HFF-Myc (cell line): ENCODE measurements at regions not wholly inside any gene's neighbourhood (a gene's known extent, or its start where the extent isn't known, plus 50 kb on each side); places are given as distances from the start of the nearest gene placed in this dataset.
"Not testable (repeated sequence)": the region's sequence is repeated elsewhere in the genome, so short reads cannot be mapped to it uniquely, and the experiment has no call there.

Experiments
- DNase-seq: peaks from one replicate; pipeline ENCODE4 v3.0.0-alpha.2; 2011; ENCODE audit warnings: low read depth; ENCODE audit errors: extremely low read depth
- H3K4me3 ChIP-seq: replicated peaks from 2 replicates; pipeline ENCODE4 v1.5.1; 2011; ENCODE audit warnings: low read depth, mild to moderate bottlenecking, control low read depth, low read length
- CTCF ChIP-seq: IDR thresholded peaks from 2 replicates; pipeline ENCODE4 v1.5.1; 2012; ENCODE audit warnings: mild to moderate bottlenecking, low read depth, low read length, control low read depth; ENCODE audit errors: missing control alignments

DNA sequence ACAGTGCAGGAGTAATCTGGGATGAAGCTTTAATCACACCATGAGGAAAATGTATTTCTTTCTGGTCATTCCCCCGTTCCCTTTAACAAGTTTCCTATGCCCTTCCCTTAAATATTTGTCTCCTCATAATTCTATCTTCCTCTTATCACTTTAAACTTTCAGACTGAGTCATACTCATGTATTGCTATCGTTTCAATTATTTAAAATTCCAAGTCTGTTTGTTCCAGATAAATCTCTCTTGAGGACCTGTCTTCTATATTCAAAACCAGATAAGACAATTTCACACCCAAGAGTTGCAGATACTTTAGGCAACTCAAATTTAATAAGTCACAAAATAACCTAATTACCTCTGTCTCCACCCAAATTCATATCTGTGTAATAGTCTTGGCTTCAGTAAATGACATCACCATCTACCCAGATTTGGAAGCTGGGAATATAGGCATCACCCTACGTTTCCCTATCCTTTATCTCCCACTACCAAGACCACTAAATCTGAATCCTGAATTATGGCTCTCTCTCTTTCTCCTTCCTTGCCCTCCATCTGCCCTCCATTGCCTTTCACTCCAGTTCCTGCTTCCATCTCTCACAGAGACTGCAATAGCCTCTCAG, 220.1 kb downstream of the PYDC2 start:
- DNase-seq = no peak
- TF ChIP-seq CTCF = no peak
- H3K4me3 ChIP-seq = no peak overlapping the region

DNA sequence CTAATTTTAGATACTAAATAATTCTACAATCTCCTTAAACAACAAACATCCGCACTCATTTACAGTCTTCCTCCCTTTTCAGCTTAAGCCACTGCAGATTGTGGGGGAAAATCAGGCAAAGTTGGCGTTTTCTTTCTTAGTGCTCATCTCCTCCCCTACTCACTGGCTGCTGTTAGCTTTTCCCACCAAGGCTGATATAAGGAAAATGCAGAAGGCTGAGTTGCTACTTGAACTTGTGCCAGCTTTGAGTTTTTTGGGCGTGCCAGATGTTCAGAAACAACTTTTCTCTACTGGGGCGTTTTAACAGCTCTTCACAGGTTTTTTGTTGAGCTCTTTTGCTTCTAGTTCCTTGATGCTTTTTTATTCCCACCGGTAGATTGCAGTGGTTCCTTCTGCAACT, 222.0 kb downstream of the PYDC2 start:
- no peak for TF ChIP-seq CTCF
- DNase-seq = no peak
- H3K4me3 ChIP-seq = no peak overlapping the region

DNA sequence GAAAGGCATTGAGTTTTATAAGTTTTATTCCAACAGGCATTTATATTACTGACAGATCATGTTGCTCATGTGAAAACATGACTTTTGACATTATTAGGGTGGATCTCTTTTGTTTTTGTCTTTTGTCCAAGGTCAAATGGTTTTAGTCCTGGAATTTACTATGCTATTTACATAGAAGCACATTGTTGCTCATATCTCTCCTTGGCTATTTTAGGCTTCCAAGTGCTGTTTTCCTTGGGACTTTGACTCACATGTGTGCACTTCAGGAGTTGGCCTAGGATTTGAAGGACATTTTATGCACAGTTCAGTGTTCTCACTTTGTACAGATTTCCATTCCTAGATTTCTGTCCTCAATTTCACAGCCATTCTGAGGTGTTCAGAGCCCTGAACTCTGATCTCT, 225.7 kb downstream of the PYDC2 start:
- no peak for DNase-seq
- no peak overlapping the region for H3K4me3 ChIP-seq
- no peak for TF ChIP-seq CTCF

- no peak for TF ChIP-seq CTCF
- DNase-seq = no peak
- H3K4me3 ChIP-seq = no peak overlapping the region
Observed at GRCh38 chr3:191688756-191689433, 227.9 kb downstream of the PYDC2 start.

DNA sequence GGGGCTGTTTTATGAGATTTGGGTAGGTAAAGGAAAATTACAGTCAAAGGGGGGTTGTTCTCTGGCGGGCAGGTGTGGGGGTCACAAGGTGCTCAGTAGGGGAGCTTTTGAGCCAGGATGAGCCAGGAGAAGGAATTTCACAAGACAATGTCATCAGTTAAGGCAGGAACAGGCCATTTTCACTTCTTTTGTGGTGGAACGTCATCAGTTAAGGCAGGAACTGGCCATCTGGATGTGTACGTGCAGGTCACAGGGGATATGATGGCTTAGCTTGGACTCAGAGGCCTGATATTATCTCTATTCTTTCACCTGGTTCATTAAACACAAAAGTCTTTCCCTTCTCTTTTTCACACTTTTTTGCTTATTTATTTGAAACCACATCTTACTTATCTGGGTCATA, 230.2 kb downstream of the PYDC2 start:
- DNase-seq, H3K4me3 ChIP-seq: not testable (repeated sequence)

DNA sequence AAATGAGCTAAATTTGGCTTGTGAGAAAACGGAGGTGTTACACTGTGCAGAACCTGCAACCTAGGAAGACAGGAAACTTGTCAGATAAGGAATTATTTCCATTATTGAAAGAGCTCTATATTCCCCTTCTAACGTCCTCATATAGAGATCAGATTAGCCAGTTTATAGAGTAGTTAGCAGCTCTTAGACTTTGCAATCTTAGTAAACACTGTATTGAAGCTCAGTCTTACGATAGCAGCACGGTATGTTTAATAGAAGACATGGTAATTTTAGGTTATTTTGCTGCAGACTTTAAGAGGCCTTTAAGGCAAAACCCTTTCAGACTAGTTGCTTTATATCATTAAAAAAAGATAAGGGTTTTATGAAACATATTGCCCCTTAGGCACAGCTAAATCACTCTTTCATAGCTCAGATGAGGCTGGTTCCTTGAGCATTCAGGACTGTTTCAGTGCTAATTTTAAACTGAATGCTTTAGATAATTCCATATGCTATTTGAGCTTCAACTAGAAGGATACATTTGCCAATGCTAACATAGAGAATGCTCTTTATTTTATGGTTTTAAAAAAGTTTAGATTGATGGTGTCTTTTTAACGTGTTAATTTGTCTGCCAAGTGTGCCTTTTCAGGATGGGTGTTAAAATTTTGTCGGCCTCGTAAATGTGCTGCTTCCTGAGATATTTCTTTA, 234.3 kb downstream of the PYDC2 start:
- TF ChIP-seq CTCF = no peak
- no peak for DNase-seq
- no peak overlapping the region for H3K4me3 ChIP-seq

DNA sequence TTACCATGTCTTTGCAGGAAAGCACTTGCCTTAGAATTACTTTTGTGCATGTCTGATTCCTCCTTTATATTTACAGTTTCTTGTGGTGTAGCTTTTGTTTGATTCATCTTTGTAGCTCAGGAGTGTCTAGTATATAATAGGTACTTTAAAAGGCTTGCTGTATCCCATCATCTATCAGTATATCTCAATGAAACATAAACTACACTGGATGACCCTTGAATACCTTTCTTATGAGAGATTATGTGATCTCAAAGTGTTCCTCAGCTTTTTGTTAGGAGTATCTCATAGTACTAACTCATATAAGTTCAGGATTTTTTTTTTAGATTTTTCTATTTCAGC, 234.8 kb downstream of the PYDC2 start:
- DNase-seq = no peak
- H3K4me3 ChIP-seq = no peak overlapping the region
- no peak for TF ChIP-seq CTCF
